HCT116 (cell line): ENCODE measurements at regions not wholly inside any gene's neighbourhood (a gene's known extent, or its start where the extent isn't known, plus 50 kb on each side); places are given as distances from the start of the nearest gene placed in this dataset.

Experiments used
- ATAC-seq: fragments of 200-7000 bp; cut with Tn5 transposase; 2 replicates; pipeline ENCODE4 v1.9.1; 2020; ENCODE audit warnings: mild to moderate bottlenecking, moderate library complexity
- BruUV-seq: library from RNA; stranded (reverse); fragments of 400-500 nt; replicated peaks from 2 replicates; lab custom pipeline; 2021; lab: Mats Ljungman, UMichigan
- CTCF ChIA-PET: fragments of 300-600 bp; sonication (Branson Sonifier 250); formaldehyde crosslinking; loops from one replicate; lab custom pipeline; 2021; ENCODE audit warnings: antibody characterized with exemption; lab: Charles Lee
- POLR2A ChIA-PET: fragments of 300-600, 350-600 bp; sonication (Branson Sonifier 250); formaldehyde crosslinking; loops from one replicate; lab custom pipeline; 2021; ENCODE audit warnings: antibody characterized with exemption; lab: Charles Lee
- RAD21 ChIA-PET, 2 experiments: fragments of 300-600 bp; sonication (Branson Sonifier 250); formaldehyde crosslinking; loops; one replicate each; lab custom pipeline; 2023; ENCODE audit warnings: low total read pairs in 2 of 2; ENCODE audit not compliant: uncharacterized antibody in 2 of 2, unreplicated experiment in 2 of 2, low non-redundant PET in 1 of 2; lab: Charles Lee
- DNase-seq: peaks from one replicate; pipeline ENCODE4 v3.0.0-alpha.2; 2010; ENCODE audit warnings: low read depth, low spot score
- H2AFZ ChIP-seq: fragments of 200-600 bp; shearing (Covaris generic), sonication (generic); 2 replicates; pipeline ENCODE4 v1.6.1; 2017; ENCODE audit warnings: low read depth, mixed run types, mixed read lengths, antibody characterized with exemption, low read length; ENCODE audit not compliant: poor library complexity, severe bottlenecking
- H3K27ac ChIP-seq: 2 replicates; pipeline ENCODE4 v1.5.1; 2012; ENCODE audit warnings: low read depth, low read length
- H3K27me3 ChIP-seq: fragments of 200-600 bp; sonication (generic); 2 replicates; pipeline ENCODE4 v1.6.1; 2016; ENCODE audit warnings: mixed run types, low read length, mixed read lengths; ENCODE audit not compliant: insufficient read depth
- H3K36me3 ChIP-seq, 2 experiments: fragments of 200-500 bp in 1 of 2; fragments of 200-600 bp in 1 of 2; sonication (Bioruptor generic) in 1 of 2; sonication (generic) in 1 of 2; 2 replicates each; pipeline versions ENCODE4 v1.5.1 to v1.6.1; 2014 to 2016; ENCODE audit warnings: low read length in 2 of 2, inconsistent platforms in 1 of 2, mixed read lengths in 1 of 2, mixed run types in 1 of 2; ENCODE audit not compliant: insufficient read depth in 2 of 2, control insufficient read depth in 1 of 2
- H3K4me1 ChIP-seq, 2 experiments: fragments of 200-600 bp in 1 of 2; sonication (generic) in 1 of 2; 2 replicates each; pipeline versions ENCODE4 v1.5.1 to v1.6.1; 2012 to 2017; ENCODE audit warnings: low read length in 2 of 2, inconsistent platforms in 1 of 2, mild to moderate bottlenecking in 1 of 2, mixed read lengths in 1 of 2, mixed run types in 1 of 2, moderate library complexity in 1 of 2; ENCODE audit not compliant: insufficient read depth in 2 of 2, control insufficient read depth in 1 of 2
- H3K4me2 ChIP-seq: fragments of 200-600 bp; sonication (generic); 2 replicates; pipeline ENCODE4 v1.6.1; 2017; ENCODE audit warnings: mixed run types, low read length, mixed read lengths
- H3K4me3 ChIP-seq, 2 experiments: fragments of 200-600 bp in 1 of 2; sonication (generic) in 1 of 2; replicated peaks in 1 of 2; 2 replicates each; pipeline ENCODE4 v1.5.1; 2011 to 2016; ENCODE audit warnings: low read length in 2 of 2, control low read depth in 1 of 2, low read depth in 1 of 2, mild to moderate bottlenecking in 1 of 2, mixed read lengths in 1 of 2, mixed run types in 1 of 2
- H3K79me2 ChIP-seq: fragments of 200-600 bp; sonication (generic); 2 replicates; pipeline ENCODE4 v1.6.1; 2017; ENCODE audit warnings: mild to moderate bottlenecking, mixed run types, low read length, moderate library complexity, mixed read lengths; ENCODE audit not compliant: insufficient read depth
- H3K9ac ChIP-seq: fragments of 200-600 bp; sonication (generic); 2 replicates; pipeline ENCODE4 v1.6.1; 2016; ENCODE audit warnings: low read length, mixed read lengths
- H3K9me2 ChIP-seq: fragments of 200-600 bp; sonication (generic), shearing (Covaris generic); 2 replicates; pipeline ENCODE4 v1.6.1; 2017; ENCODE audit warnings: mixed run types, mild to moderate bottlenecking, moderate library complexity; ENCODE audit not compliant: insufficient read depth
- H3K9me3 ChIP-seq, 2 experiments: fragments of 200-500 bp in 1 of 2; fragments of 200-600 bp in 1 of 2; sonication (Bioruptor generic) in 1 of 2; sonication (generic) in 1 of 2; 2 replicates each; pipeline ENCODE4 v1.6.1; 2014 to 2017; ENCODE audit warnings: low read length in 2 of 2, mixed read lengths in 2 of 2, inconsistent platforms in 1 of 2, low read depth in 1 of 2, mild to moderate bottlenecking in 1 of 2, mixed run types in 1 of 2, moderate library complexity in 1 of 2; ENCODE audit not compliant: control insufficient read depth in 1 of 2, insufficient read depth in 1 of 2
- H4K20me1 ChIP-seq: fragments of 200-600 bp; sonication (generic), shearing (Covaris generic); 2 replicates; pipeline ENCODE4 v1.6.1; 2017; ENCODE audit warnings: mixed run types, mild to moderate bottlenecking, moderate library complexity; ENCODE audit not compliant: insufficient read depth
- CBX3 ChIP-seq: IDR thresholded peaks from 2 replicates; pipeline ENCODE4 v1.6.1; 2012; ENCODE audit warnings: low read depth
- CEBPB ChIP-seq: IDR thresholded peaks from 2 replicates; pipeline ENCODE4 v1.6.1; 2012; ENCODE audit warnings: low read depth
- EGR1 ChIP-seq: IDR thresholded peaks from 2 replicates; pipeline ENCODE4 v1.6.1; 2012; ENCODE audit warnings: low read depth
- EZH2phosphoT487 ChIP-seq: fragments of 200-600 bp; IDR thresholded peaks from 2 replicates; pipeline ENCODE4 v1.6.1; 2018; ENCODE audit warnings: antibody characterized with exemption, borderline replicate concordance
- FOSL1 ChIP-seq: IDR thresholded peaks from 2 replicates; pipeline ENCODE4 v1.6.1; 2012; ENCODE audit warnings: low read depth
- POLR2A ChIP-seq: IDR thresholded peaks from 2 replicates; pipeline ENCODE4 v1.7.0; 2011; ENCODE audit warnings: borderline replicate concordance; ENCODE audit not compliant: insufficient read depth, insufficient read length; ENCODE audit errors: extremely low read depth
- POLR2AphosphoS5 ChIP-seq: IDR thresholded peaks from 2 replicates; pipeline ENCODE4 v1.6.1; 2011; ENCODE audit warnings: mild to moderate bottlenecking, low read depth, low read length, moderate library complexity
- SIN3A ChIP-seq: IDR thresholded peaks from 2 replicates; pipeline ENCODE4 v1.6.1; 2012; ENCODE audit warnings: low read depth
- SP1 ChIP-seq: IDR thresholded peaks from 2 replicates; pipeline ENCODE4 v1.6.1; 2012; ENCODE audit warnings: low read depth
- YY1 ChIP-seq: IDR thresholded peaks from 2 replicates; pipeline ENCODE4 v1.6.1; 2011; ENCODE audit warnings: low read length, low read depth, moderate library complexity, mild to moderate bottlenecking; ENCODE audit not compliant: insufficient replicate concordance; ENCODE audit errors: extremely low read depth
- ZFX ChIP-seq: fragments of 450-650 bp; IDR thresholded peaks from 2 replicates; pipeline ENCODE4 v1.6.1; 2017
- intact Hi-C: fragments of 100-400 bp; cut with micrococcal nuclease; formaldehyde crosslinking; loops from 2 replicates; pipeline ENCODE4 v1.10.0; 2022
- TF ChIP-seq, protein P1 (sequence below): IDR thresholded peaks from 2 replicates; pipeline ENCODE4 v1.6.1; 2012
- TF ChIP-seq, protein P2 (sequence below): IDR thresholded peaks from 2 replicates; pipeline ENCODE4 v1.6.1; 2011; ENCODE audit warnings: mild to moderate bottlenecking, low read length, moderate library complexity; ENCODE audit not compliant: insufficient replicate concordance; ENCODE audit errors: extremely low read depth
- TF ChIP-seq, protein P3 (sequence below), 3 experiments: fragments of 200-600 bp in 1 of 3; sonication (generic) in 1 of 3; IDR thresholded peaks in 2 of 3; conservative IDR thresholded peaks in 1 of 3; 2 replicates each; pipeline ENCODE4 v1.5.1; 2012 to 2017; ENCODE audit warnings: low read depth in 2 of 3, low read length in 2 of 3, antibody characterized with exemption in 1 of 3, borderline replicate concordance in 1 of 3, control low read depth in 1 of 3, mild to moderate bottlenecking in 1 of 3, mixed read lengths in 1 of 3, mixed run types in 1 of 3, moderate library complexity in 1 of 3; ENCODE audit not compliant: insufficient read depth in 1 of 3
- TF ChIP-seq, protein P4 (sequence below): IDR thresholded peaks from 2 replicates; pipeline ENCODE4 v1.6.1; 2012

DNA sequence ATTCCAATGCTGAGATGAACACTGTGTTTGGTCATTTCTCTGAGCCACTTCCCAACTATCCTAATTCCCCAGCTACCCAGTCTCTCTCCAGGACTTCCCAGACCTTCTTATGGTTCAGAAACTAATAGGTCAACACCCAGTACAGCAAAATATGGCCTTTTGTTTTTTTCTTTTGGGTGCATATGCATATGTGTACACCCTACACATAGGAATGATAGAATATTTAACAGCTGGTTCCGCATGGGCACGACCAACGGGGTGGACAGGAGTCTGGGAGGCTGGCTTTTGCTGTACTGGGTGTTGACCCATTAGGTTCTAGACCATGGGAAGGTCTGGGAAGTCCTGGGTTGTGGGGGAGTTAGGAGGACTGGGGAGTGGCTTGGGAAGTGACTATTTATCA, 143.9 kb downstream of the MRPS6 start (continued):
- TF ChIP-seq, protein P1, sequence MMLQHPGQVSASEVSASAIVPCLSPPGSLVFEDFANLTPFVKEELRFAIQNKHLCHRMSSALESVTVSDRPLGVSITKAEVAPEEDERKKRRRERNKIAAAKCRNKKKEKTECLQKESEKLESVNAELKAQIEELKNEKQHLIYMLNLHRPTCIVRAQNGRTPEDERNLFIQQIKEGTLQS = no peak
- TF ChIP-seq YY1 = no peak
- TF ChIP-seq EGR1 = no peak
- TF ChIP-seq POLR2A = no peak
- TF ChIP-seq, protein P2, sequence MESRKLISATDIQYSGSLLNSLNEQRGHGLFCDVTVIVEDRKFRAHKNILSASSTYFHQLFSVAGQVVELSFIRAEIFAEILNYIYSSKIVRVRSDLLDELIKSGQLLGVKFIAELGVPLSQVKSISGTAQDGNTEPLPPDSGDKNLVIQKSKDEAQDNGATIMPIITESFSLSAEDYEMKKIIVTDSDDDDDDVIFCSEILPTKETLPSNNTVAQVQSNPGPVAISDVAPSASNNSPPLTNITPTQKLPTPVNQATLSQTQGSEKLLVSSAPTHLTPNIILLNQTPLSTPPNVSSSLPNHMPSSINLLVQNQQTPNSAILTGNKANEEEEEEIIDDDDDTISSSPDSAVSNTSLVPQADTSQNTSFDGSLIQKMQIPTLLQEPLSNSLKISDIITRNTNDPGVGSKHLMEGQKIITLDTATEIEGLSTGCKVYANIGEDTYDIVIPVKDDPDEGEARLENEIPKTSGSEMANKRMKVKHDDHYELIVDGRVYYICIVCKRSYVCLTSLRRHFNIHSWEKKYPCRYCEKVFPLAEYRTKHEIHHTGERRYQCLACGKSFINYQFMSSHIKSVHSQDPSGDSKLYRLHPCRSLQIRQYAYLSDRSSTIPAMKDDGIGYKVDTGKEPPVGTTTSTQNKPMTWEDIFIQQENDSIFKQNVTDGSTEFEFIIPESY = no peak
- no peak for TF ChIP-seq SIN3A
- TF ChIP-seq EZH2phosphoT487 = no peak

DNA sequence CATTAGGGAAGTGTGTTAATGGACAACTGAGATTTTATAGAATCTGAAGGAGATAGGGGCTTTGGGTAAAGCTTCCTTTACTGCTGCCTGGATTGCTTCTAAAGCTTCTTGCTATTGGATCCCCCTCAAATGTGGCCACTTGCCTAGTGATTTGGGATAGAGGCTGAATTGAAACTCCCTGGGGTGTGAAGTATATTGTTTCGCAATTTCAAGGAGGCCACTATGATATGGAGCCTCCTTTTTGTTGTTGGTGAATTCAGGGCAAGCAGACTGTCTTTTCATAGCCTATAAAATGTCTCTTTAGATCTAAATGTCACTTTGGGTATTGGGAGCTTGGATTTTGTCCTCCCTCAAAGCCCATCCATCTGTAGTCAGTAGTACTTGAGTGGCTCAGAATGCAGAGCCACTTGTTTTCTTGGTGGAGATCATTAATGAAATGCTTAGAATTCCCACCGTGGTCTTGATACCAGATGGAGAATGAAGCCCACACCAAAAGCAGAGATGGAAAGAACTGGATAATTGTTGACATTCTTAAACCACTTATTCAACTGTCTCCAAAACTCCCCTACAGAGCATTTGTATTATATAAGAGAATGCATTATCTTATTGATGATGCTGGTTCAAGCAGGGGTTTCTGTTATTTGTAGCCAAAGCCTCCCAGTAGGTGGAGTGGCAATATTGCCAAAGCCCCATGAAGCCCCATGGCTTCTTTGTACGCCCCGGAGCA, 144.3 kb upstream of the KCNE2 start:
- no peaks in the 10 kb centered on the region for H3K79me2 ChIP-seq
- ChIA-PET CTCF (no interaction called here), RAD21 (no interaction called here), POLR2A (no interaction called here)
- no peaks in the 10 kb centered on the region for H3K9me3 ChIP-seq
- BruUV-seq = no TSS peak
- intact Hi-C loops = no loop called here
- H3K4me2 ChIP-seq = no peak overlapping the region
- H2AFZ ChIP-seq = no peak overlapping the region
- no peaks in the 10 kb centered on the region for H3K36me3 ChIP-seq
- ATAC-seq (no peak), DNase-seq (no peak)
- no peaks in the 10 kb centered on the region for H3K4me1 ChIP-seq
- H4K20me1 ChIP-seq = no peaks in the 10 kb centered on the region
- no peak overlapping the region for H3K27ac ChIP-seq
- no peaks in the 10 kb centered on the region for H3K27me3 ChIP-seq
- no peak overlapping the region for H3K9ac ChIP-seq
- no peak overlapping the region for H3K4me3 ChIP-seq
- no peaks in the 10 kb centered on the region for H3K9me2 ChIP-seq
- TF ChIP-seq YY1 = no peak
- TF ChIP-seq, protein P3, sequence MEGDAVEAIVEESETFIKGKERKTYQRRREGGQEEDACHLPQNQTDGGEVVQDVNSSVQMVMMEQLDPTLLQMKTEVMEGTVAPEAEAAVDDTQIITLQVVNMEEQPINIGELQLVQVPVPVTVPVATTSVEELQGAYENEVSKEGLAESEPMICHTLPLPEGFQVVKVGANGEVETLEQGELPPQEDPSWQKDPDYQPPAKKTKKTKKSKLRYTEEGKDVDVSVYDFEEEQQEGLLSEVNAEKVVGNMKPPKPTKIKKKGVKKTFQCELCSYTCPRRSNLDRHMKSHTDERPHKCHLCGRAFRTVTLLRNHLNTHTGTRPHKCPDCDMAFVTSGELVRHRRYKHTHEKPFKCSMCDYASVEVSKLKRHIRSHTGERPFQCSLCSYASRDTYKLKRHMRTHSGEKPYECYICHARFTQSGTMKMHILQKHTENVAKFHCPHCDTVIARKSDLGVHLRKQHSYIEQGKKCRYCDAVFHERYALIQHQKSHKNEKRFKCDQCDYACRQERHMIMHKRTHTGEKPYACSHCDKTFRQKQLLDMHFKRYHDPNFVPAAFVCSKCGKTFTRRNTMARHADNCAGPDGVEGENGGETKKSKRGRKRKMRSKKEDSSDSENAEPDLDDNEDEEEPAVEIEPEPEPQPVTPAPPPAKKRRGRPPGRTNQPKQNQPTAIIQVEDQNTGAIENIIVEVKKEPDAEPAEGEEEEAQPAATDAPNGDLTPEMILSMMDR (IDR thresholded peaks at IDR 0.05 in 2 of 3, conservative IDR thresholded peaks at IDR 0.05 in 1 of 3; ENCODE audit: borderline replicate concordance in 1 of 3, insufficient read depth in 1 of 3, low read depth in 2 of 3, low read length in 2 of 3) = no peak
- TF ChIP-seq FOSL1 = no peak
- TF ChIP-seq EGR1 = no peak
- TF ChIP-seq, protein P1 = no peak
- TF ChIP-seq, protein P2 = no peak
- no peak for TF ChIP-seq SP1
- no peak for TF ChIP-seq EZH2phosphoT487
- TF ChIP-seq POLR2AphosphoS5 = no peak
- no peak for TF ChIP-seq CEBPB
- no peak for TF ChIP-seq CBX3
- TF ChIP-seq POLR2A = no peak
- no peak for TF ChIP-seq SIN3A
- TF ChIP-seq ZFX = no peak
- TF ChIP-seq, protein P4, sequence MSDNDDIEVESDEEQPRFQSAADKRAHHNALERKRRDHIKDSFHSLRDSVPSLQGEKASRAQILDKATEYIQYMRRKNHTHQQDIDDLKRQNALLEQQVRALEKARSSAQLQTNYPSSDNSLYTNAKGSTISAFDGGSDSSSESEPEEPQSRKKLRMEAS = no peak
